Liver (tissue), 8 donors: ENCODE measurements at regions not wholly inside any gene's neighbourhood (a gene's known extent, or its start where the extent isn't known, plus 50 kb on each side); places are given as distances from the start of the nearest gene placed in this dataset.

ENCODE experiments used
- DNase-seq: peaks from one replicate; pipeline ENCODE4 v3.0.0-alpha.2; 2017; ENCODE audit warnings: low spot score
- H3K27ac ChIP-seq, 2 donors: one replicate each; pipeline ENCODE4 v1.7.0; 2013; ENCODE audit warnings: inconsistent platforms in 2 of 2, low read length in 2 of 2, control low read depth in 1 of 2, low read depth in 1 of 2, mild to moderate bottlenecking in 1 of 2
- H3K27me3 ChIP-seq, 4 donors: one replicate each; pipeline versions ENCODE4 v1.6.1 to v1.7.0; 2013; ENCODE audit warnings: low read length in 3 of 4, inconsistent platforms in 1 of 4, mild to moderate bottlenecking in 1 of 4, moderate library complexity in 1 of 4; ENCODE audit not compliant: control insufficient read depth in 4 of 4, insufficient read depth in 4 of 4
- H3K36me3 ChIP-seq, 4 donors: one replicate each; pipeline versions ENCODE4 v1.6.1 to v1.7.0; 2013; ENCODE audit warnings: low read length in 3 of 4, mild to moderate bottlenecking in 3 of 4, low read depth in 1 of 4, moderate library complexity in 1 of 4; ENCODE audit not compliant: control insufficient read depth in 4 of 4, insufficient read depth in 3 of 4
- H3K4me1 ChIP-seq, 4 donors: one replicate each; pipeline versions ENCODE4 v1.6.1 to v1.7.0; 2013; ENCODE audit warnings: low read length in 3 of 4, mild to moderate bottlenecking in 3 of 4, moderate library complexity in 1 of 4; ENCODE audit not compliant: control insufficient read depth in 4 of 4, insufficient read depth in 4 of 4
- H3K4me3 ChIP-seq, 3 donors: one replicate each; pipeline versions ENCODE4 v1.6.1 to v1.7.0; 2013; ENCODE audit warnings: low read length in 3 of 3, control low read depth in 1 of 3, low read depth in 1 of 3, mild to moderate bottlenecking in 1 of 3
- H3K9ac ChIP-seq, 2 donors: one replicate each; pipeline ENCODE4 v1.7.0; 2013; ENCODE audit warnings: low read length in 2 of 2, mild to moderate bottlenecking in 2 of 2, moderate library complexity in 2 of 2, control low read depth in 1 of 2, low read depth in 1 of 2
- H3K9me3 ChIP-seq, 4 donors: one replicate each; pipeline versions ENCODE4 v1.6.1 to v1.7.0; 2013; ENCODE audit warnings: low read length in 3 of 4; ENCODE audit not compliant: control insufficient read depth in 4 of 4
- CTCF ChIP-seq: fragments of 150-350 bp; IDR thresholded peaks from 2 replicates; pipeline ENCODE4 v1.5.1; 2017; ENCODE audit warnings: improper control_type of control experiment, low read depth, low read length; ENCODE audit not compliant: missing input control
- EGR1 ChIP-seq, 2 donors: IDR thresholded peaks; 2 replicates each; pipeline ENCODE4 v1.6.1; 2016 to 2018; ENCODE audit warnings: antibody characterized with exemption in 2 of 2, low read depth in 2 of 2
- FOXA1 ChIP-seq: IDR thresholded peaks from 2 replicates; pipeline ENCODE4 v1.6.1; 2016; ENCODE audit warnings: antibody characterized with exemption
- FOXA2 ChIP-seq: IDR thresholded peaks from 2 replicates; pipeline ENCODE4 v1.6.1; 2016; ENCODE audit warnings: antibody characterized with exemption
- GABPA ChIP-seq, 2 donors: IDR thresholded peaks in 1 of 2; conservative IDR thresholded peaks in 1 of 2; 2 replicates each; pipeline ENCODE4 v1.6.1; 2016; ENCODE audit warnings: antibody characterized with exemption in 2 of 2, mild to moderate bottlenecking in 1 of 2, moderate library complexity in 1 of 2
- HNF4A ChIP-seq, 2 donors: conservative IDR thresholded peaks; 2 replicates each; pipeline ENCODE4 v1.6.1; 2016; ENCODE audit warnings: antibody characterized with exemption in 2 of 2, mild to moderate bottlenecking in 2 of 2
- HNF4G ChIP-seq: IDR thresholded peaks from 2 replicates; pipeline ENCODE4 v1.6.1; 2016; ENCODE audit warnings: antibody characterized with exemption
- JUND ChIP-seq, 2 donors: IDR thresholded peaks; 2 replicates each; pipeline ENCODE4 v1.6.1; 2016; ENCODE audit warnings: antibody characterized with exemption in 2 of 2
- NR2F2 ChIP-seq: IDR thresholded peaks from 2 replicates; pipeline ENCODE4 v1.6.1; 2016; ENCODE audit warnings: antibody characterized with exemption
- RAD21 ChIP-seq, 2 donors: IDR thresholded peaks; 2 replicates each; pipeline ENCODE4 v1.6.1; 2016; ENCODE audit warnings: antibody characterized with exemption in 2 of 2, mild to moderate bottlenecking in 2 of 2
- REST ChIP-seq: IDR thresholded peaks from 2 replicates; pipeline ENCODE4 v1.6.1; 2016; ENCODE audit warnings: antibody characterized with exemption, mild to moderate bottlenecking
- RXRA ChIP-seq, 2 donors: IDR thresholded peaks; 2 replicates each; pipeline ENCODE4 v1.6.1; 2017 to 2018; ENCODE audit warnings: antibody characterized with exemption in 2 of 2, mild to moderate bottlenecking in 1 of 2
- SP1 ChIP-seq: IDR thresholded peaks from 2 replicates; pipeline ENCODE4 v1.6.1; 2018; ENCODE audit warnings: antibody characterized with exemption, mild to moderate bottlenecking
- TAF1 ChIP-seq: conservative IDR thresholded peaks from 2 replicates; pipeline ENCODE4 v1.6.1; 2016; ENCODE audit warnings: antibody characterized with exemption, mild to moderate bottlenecking
- YY1 ChIP-seq: IDR thresholded peaks from 2 replicates; pipeline ENCODE4 v1.6.1; 2016; ENCODE audit warnings: antibody characterized with exemption, mild to moderate bottlenecking
- WGBS: extraction: QIAGEN DNeasy Blood & Tissue Kit; methylation state at CpG from one replicate; pipeline ENCODE4 v1.1.7; 2013; 5-methylcytosine and 5-hydroxymethylcytosine counted together
- TF ChIP-seq, protein P1 (sequence below): IDR thresholded peaks from 2 replicates; pipeline ENCODE4 v1.6.1; 2016; ENCODE audit warnings: antibody characterized with exemption
- TF ChIP-seq, protein P2 (sequence below): IDR thresholded peaks from 2 replicates; pipeline ENCODE4 v1.6.1; 2016; ENCODE audit warnings: antibody characterized with exemption
- TF ChIP-seq, protein P3 (sequence below): IDR thresholded peaks from 2 replicates; pipeline ENCODE4 v1.6.1; 2016; ENCODE audit warnings: antibody characterized with exemption
- donor health status: healthy.
- donor health status: healthy.
- donor health status: healthy.
- donor health status: healthy.
- donor health status: healthy.

DNA sequence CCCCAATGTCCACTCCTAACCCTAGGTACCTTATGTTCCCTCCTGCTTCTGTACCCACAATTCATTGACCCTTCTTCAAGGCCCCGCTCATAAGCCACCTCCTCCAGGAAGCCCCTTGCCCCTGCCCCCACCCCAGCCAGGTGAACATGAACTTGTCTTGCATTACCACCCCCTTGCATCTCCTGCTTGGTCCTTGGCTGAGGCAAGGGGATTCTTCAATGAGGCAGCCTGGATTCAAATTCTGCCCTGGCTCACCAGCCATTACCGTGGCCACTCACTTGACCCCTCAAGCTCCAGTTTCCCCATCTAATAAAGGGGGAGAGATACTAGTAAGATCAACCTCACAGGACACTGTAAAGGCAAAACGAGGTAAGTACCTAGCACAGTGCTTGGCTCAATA, 193.1 kb downstream of the DICER1 start:
- WGBS = 76% methylated on average over 3 of the region's 3 CpGs
- TF ChIP-seq FOXA1 (no peak), EGR1 (IDR thresholded peaks at IDR 0.05; ENCODE audit: low read depth in 2 of 2) (no peak), RAD21 (IDR thresholded peaks at IDR 0.05) (no peak), RXRA (IDR thresholded peaks at IDR 0.05) (no peak), REST (no peak), CTCF (no peak), NR2F2 (no peak), YY1 (no peak)
- TF ChIP-seq, protein P1, sequence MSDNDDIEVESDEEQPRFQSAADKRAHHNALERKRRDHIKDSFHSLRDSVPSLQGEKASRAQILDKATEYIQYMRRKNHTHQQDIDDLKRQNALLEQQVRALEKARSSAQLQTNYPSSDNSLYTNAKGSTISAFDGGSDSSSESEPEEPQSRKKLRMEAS = no peak
- no peaks in the 10 kb centered on the region for H3K36me3 ChIP-seq

DNA sequence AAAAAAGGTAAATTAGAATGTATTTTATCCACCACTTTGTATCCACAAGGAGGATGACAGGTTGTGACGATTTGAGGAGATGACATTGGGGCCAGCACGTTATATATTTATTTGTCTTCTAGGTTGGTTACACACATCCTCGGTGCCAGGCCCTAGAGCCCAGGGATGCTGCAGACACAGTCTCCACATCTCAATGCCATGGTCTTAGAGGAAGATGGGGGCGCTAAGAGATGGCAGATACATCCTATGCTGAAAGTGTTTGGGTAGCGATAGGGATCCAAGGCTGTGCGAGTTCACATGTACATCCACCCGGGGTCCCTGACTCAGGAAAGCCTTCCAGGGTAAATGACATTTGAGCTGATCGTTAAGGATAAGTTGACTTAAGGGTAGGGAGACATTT, 193.1 kb upstream of the GSC start:
- Histone ChIP-seq H3K36me3 (no peaks in the 10 kb centered on the region), H3K27ac (no peak overlapping the region), H3K9me3 (no peaks in the 10 kb centered on the region), H3K4me3 (no peak overlapping the region), H3K9ac (no peak overlapping the region), H3K27me3 (no peaks in the 10 kb centered on the region), H3K4me1 (no peaks in the 10 kb centered on the region)
- no peak for DNase-seq
- TF ChIP-seq EGR1 (IDR thresholded peaks at IDR 0.05; ENCODE audit: low read depth in 2 of 2) (no peak), HNF4G (no peak), RXRA (IDR thresholded peaks at IDR 0.05) (no peak), FOXA2 (no peak), HNF4A (conservative IDR thresholded peaks at IDR 0.05) (no peak), JUND (IDR thresholded peaks at IDR 0.05) (no peak), GABPA (IDR thresholded peaks at IDR 0.05 in 1 of 2, conservative IDR thresholded peaks at IDR 0.05 in 1 of 2) (no peak), RAD21 (IDR thresholded peaks at IDR 0.05) (no peak), CTCF (no peak), TAF1 (no peak), NR2F2 (no peak), FOXA1 (no peak), SP1 (no peak), REST (no peak), YY1 (no peak)
- TF ChIP-seq, protein P2, sequence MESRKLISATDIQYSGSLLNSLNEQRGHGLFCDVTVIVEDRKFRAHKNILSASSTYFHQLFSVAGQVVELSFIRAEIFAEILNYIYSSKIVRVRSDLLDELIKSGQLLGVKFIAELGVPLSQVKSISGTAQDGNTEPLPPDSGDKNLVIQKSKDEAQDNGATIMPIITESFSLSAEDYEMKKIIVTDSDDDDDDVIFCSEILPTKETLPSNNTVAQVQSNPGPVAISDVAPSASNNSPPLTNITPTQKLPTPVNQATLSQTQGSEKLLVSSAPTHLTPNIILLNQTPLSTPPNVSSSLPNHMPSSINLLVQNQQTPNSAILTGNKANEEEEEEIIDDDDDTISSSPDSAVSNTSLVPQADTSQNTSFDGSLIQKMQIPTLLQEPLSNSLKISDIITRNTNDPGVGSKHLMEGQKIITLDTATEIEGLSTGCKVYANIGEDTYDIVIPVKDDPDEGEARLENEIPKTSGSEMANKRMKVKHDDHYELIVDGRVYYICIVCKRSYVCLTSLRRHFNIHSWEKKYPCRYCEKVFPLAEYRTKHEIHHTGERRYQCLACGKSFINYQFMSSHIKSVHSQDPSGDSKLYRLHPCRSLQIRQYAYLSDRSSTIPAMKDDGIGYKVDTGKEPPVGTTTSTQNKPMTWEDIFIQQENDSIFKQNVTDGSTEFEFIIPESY = no peak
- TF ChIP-seq, protein P3, sequence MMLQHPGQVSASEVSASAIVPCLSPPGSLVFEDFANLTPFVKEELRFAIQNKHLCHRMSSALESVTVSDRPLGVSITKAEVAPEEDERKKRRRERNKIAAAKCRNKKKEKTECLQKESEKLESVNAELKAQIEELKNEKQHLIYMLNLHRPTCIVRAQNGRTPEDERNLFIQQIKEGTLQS = no peak
- TF ChIP-seq, protein P1 = no peak
- 77% methylated on average over 8 of the region's 8 CpGs for WGBS

More for the DNA sequence above, 193.1 kb downstream of the DICER1 start:
- Histone ChIP-seq H3K27ac (no peak overlapping the region), H3K9me3 (no peaks in the 10 kb centered on the region), H3K4me3 (no peak overlapping the region), H3K27me3 (no peaks in the 10 kb centered on the region), H3K9ac (no peak overlapping the region), H3K4me1 (no peaks in the 10 kb centered on the region)
- no peak for DNase-seq
